HCT116 (cell line): ENCODE measurements at regions not wholly inside any gene's neighbourhood (a gene's known extent, or its start where the extent isn't known, plus 50 kb on each side); places are given as distances from the start of the nearest gene placed in this dataset.

ENCODE experiments used
- ATAC-seq: fragments of 200-7000 bp; cut with Tn5 transposase; 2 replicates; pipeline ENCODE4 v1.9.1; 2020; ENCODE audit warnings: mild to moderate bottlenecking, moderate library complexity
- BruUV-seq: library from RNA; stranded (reverse); fragments of 400-500 nt; replicated peaks from 2 replicates; lab custom pipeline; 2021; lab: Mats Ljungman, UMichigan
- CTCF ChIA-PET: fragments of 300-600 bp; sonication (Branson Sonifier 250); formaldehyde crosslinking; loops from one replicate; lab custom pipeline; 2021; ENCODE audit warnings: antibody characterized with exemption; lab: Charles Lee
- POLR2A ChIA-PET: fragments of 300-600, 350-600 bp; sonication (Branson Sonifier 250); formaldehyde crosslinking; loops from one replicate; lab custom pipeline; 2021; ENCODE audit warnings: antibody characterized with exemption; lab: Charles Lee
- RAD21 ChIA-PET, 2 experiments: fragments of 300-600 bp; sonication (Branson Sonifier 250); formaldehyde crosslinking; loops; one replicate each; lab custom pipeline; 2023; ENCODE audit warnings: low total read pairs in 2 of 2; ENCODE audit not compliant: uncharacterized antibody in 2 of 2, unreplicated experiment in 2 of 2, low non-redundant PET in 1 of 2; lab: Charles Lee
- DNase-seq: peaks from one replicate; pipeline ENCODE4 v3.0.0-alpha.2; 2010; ENCODE audit warnings: low read depth, low spot score
- H2AFZ ChIP-seq: fragments of 200-600 bp; shearing (Covaris generic), sonication (generic); 2 replicates; pipeline ENCODE4 v1.6.1; 2017; ENCODE audit warnings: low read depth, mixed run types, mixed read lengths, antibody characterized with exemption, low read length; ENCODE audit not compliant: poor library complexity, severe bottlenecking
- H3K27ac ChIP-seq: 2 replicates; pipeline ENCODE4 v1.5.1; 2012; ENCODE audit warnings: low read depth, low read length
- H3K27me3 ChIP-seq: fragments of 200-600 bp; sonication (generic); 2 replicates; pipeline ENCODE4 v1.6.1; 2016; ENCODE audit warnings: mixed run types, low read length, mixed read lengths; ENCODE audit not compliant: insufficient read depth
- H3K36me3 ChIP-seq, 2 experiments: fragments of 200-500 bp in 1 of 2; fragments of 200-600 bp in 1 of 2; sonication (Bioruptor generic) in 1 of 2; sonication (generic) in 1 of 2; 2 replicates each; pipeline versions ENCODE4 v1.5.1 to v1.6.1; 2014 to 2016; ENCODE audit warnings: low read length in 2 of 2, inconsistent platforms in 1 of 2, mixed read lengths in 1 of 2, mixed run types in 1 of 2; ENCODE audit not compliant: insufficient read depth in 2 of 2, control insufficient read depth in 1 of 2
- H3K4me1 ChIP-seq, 2 experiments: fragments of 200-600 bp in 1 of 2; sonication (generic) in 1 of 2; 2 replicates each; pipeline versions ENCODE4 v1.5.1 to v1.6.1; 2012 to 2017; ENCODE audit warnings: low read length in 2 of 2, inconsistent platforms in 1 of 2, mild to moderate bottlenecking in 1 of 2, mixed read lengths in 1 of 2, mixed run types in 1 of 2, moderate library complexity in 1 of 2; ENCODE audit not compliant: insufficient read depth in 2 of 2, control insufficient read depth in 1 of 2
- H3K4me2 ChIP-seq: fragments of 200-600 bp; sonication (generic); 2 replicates; pipeline ENCODE4 v1.6.1; 2017; ENCODE audit warnings: mixed run types, low read length, mixed read lengths
- H3K4me3 ChIP-seq, 2 experiments: fragments of 200-600 bp in 1 of 2; sonication (generic) in 1 of 2; replicated peaks in 1 of 2; 2 replicates each; pipeline ENCODE4 v1.5.1; 2011 to 2016; ENCODE audit warnings: low read length in 2 of 2, control low read depth in 1 of 2, low read depth in 1 of 2, mild to moderate bottlenecking in 1 of 2, mixed read lengths in 1 of 2, mixed run types in 1 of 2
- H3K79me2 ChIP-seq: fragments of 200-600 bp; sonication (generic); 2 replicates; pipeline ENCODE4 v1.6.1; 2017; ENCODE audit warnings: mild to moderate bottlenecking, mixed run types, low read length, moderate library complexity, mixed read lengths; ENCODE audit not compliant: insufficient read depth
- H3K9ac ChIP-seq: fragments of 200-600 bp; sonication (generic); 2 replicates; pipeline ENCODE4 v1.6.1; 2016; ENCODE audit warnings: low read length, mixed read lengths
- H3K9me2 ChIP-seq: fragments of 200-600 bp; sonication (generic), shearing (Covaris generic); 2 replicates; pipeline ENCODE4 v1.6.1; 2017; ENCODE audit warnings: mixed run types, mild to moderate bottlenecking, moderate library complexity; ENCODE audit not compliant: insufficient read depth
- H3K9me3 ChIP-seq, 2 experiments: fragments of 200-500 bp in 1 of 2; fragments of 200-600 bp in 1 of 2; sonication (Bioruptor generic) in 1 of 2; sonication (generic) in 1 of 2; 2 replicates each; pipeline ENCODE4 v1.6.1; 2014 to 2017; ENCODE audit warnings: low read length in 2 of 2, mixed read lengths in 2 of 2, inconsistent platforms in 1 of 2, low read depth in 1 of 2, mild to moderate bottlenecking in 1 of 2, mixed run types in 1 of 2, moderate library complexity in 1 of 2; ENCODE audit not compliant: control insufficient read depth in 1 of 2, insufficient read depth in 1 of 2
- H4K20me1 ChIP-seq: fragments of 200-600 bp; sonication (generic), shearing (Covaris generic); 2 replicates; pipeline ENCODE4 v1.6.1; 2017; ENCODE audit warnings: mixed run types, mild to moderate bottlenecking, moderate library complexity; ENCODE audit not compliant: insufficient read depth
- CBX3 ChIP-seq: IDR thresholded peaks from 2 replicates; pipeline ENCODE4 v1.6.1; 2012; ENCODE audit warnings: low read depth
- EGR1 ChIP-seq: IDR thresholded peaks from 2 replicates; pipeline ENCODE4 v1.6.1; 2012; ENCODE audit warnings: low read depth
- ELF1 ChIP-seq: IDR thresholded peaks from 2 replicates; pipeline ENCODE4 v1.6.1; 2012; ENCODE audit warnings: low read depth, borderline replicate concordance
- EZH2phosphoT487 ChIP-seq: fragments of 200-600 bp; IDR thresholded peaks from 2 replicates; pipeline ENCODE4 v1.6.1; 2018; ENCODE audit warnings: antibody characterized with exemption, borderline replicate concordance
- JUND ChIP-seq: IDR thresholded peaks from 2 replicates; pipeline ENCODE4 v1.6.1; 2012
- POLR2AphosphoS5 ChIP-seq: IDR thresholded peaks from 2 replicates; pipeline ENCODE4 v1.6.1; 2011; ENCODE audit warnings: mild to moderate bottlenecking, low read depth, low read length, moderate library complexity
- RAD21 ChIP-seq: IDR thresholded peaks from 2 replicates; pipeline ENCODE4 v1.6.1; 2012; ENCODE audit warnings: low read depth, mild to moderate bottlenecking
- SIN3A ChIP-seq: IDR thresholded peaks from 2 replicates; pipeline ENCODE4 v1.6.1; 2012; ENCODE audit warnings: low read depth
- SRF ChIP-seq: IDR thresholded peaks from 2 replicates; pipeline ENCODE4 v1.6.1; 2012; ENCODE audit warnings: low read depth
- YY1 ChIP-seq: IDR thresholded peaks from 2 replicates; pipeline ENCODE4 v1.6.1; 2011; ENCODE audit warnings: low read length, low read depth, moderate library complexity, mild to moderate bottlenecking; ENCODE audit not compliant: insufficient replicate concordance; ENCODE audit errors: extremely low read depth
- ZFX ChIP-seq: fragments of 450-650 bp; IDR thresholded peaks from 2 replicates; pipeline ENCODE4 v1.6.1; 2017
- ZNF274 ChIP-seq: fragments of 200-500 bp; sonication (Bioruptor generic); IDR thresholded peaks from 2 replicates; pipeline ENCODE4 v1.6.1; 2014; ENCODE audit warnings: mild to moderate bottlenecking, low read depth, low read length, inconsistent platforms
- intact Hi-C: fragments of 100-400 bp; cut with micrococcal nuclease; formaldehyde crosslinking; loops from 2 replicates; pipeline ENCODE4 v1.10.0; 2022
- TF ChIP-seq, protein P1 (sequence below): IDR thresholded peaks from 2 replicates; pipeline ENCODE4 v1.6.1; 2012
- TF ChIP-seq, protein P2 (sequence below), 3 experiments: fragments of 200-600 bp in 1 of 3; sonication (generic) in 1 of 3; IDR thresholded peaks in 2 of 3; conservative IDR thresholded peaks in 1 of 3; 2 replicates each; pipeline ENCODE4 v1.5.1; 2012 to 2017; ENCODE audit warnings: low read depth in 2 of 3, low read length in 2 of 3, antibody characterized with exemption in 1 of 3, borderline replicate concordance in 1 of 3, control low read depth in 1 of 3, mild to moderate bottlenecking in 1 of 3, mixed read lengths in 1 of 3, mixed run types in 1 of 3, moderate library complexity in 1 of 3; ENCODE audit not compliant: insufficient read depth in 1 of 3

DNA sequence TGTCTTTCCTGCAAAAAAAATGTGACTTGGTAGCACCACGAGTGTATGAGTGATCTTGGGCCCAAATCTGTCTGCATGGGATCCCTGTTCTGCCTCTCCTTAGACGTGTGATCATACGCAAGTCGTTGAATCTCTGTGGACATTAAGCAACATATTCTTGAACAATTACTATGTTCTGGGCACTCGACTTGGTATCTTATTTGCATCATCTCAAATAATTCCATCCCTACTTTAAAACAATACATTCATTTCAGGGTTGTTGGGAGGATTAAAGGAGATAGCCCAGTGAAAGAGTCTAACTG, 145.4 kb upstream of the CPEB2 start:
- BruUV-seq, result no TSS peak
- Histone ChIP-seq H3K4me1 (peaks cover 16 to 30% of the 10 kb centered on the region in 2 experiments), H4K20me1 (no peaks in the 10 kb centered on the region), H3K27ac (no peak overlapping the region), H3K27me3 (no peaks in the 10 kb centered on the region), H3K9me3 (no peaks in the 10 kb centered on the region), H3K9ac (no peak overlapping the region; the same call in 1 of the 2 replicates), H3K79me2 (no peaks in the 10 kb centered on the region), H3K4me2 (peak overlapping the region; percentile 76), H3K4me3 (no peak overlapping the region), H3K9me2 (no peaks in the 10 kb centered on the region), H3K36me3 (no peaks in the 10 kb centered on the region), H2AFZ (peak overlapping the region; percentile 86)
- DNase-seq (no peak), ATAC-seq (no peak)
- TF ChIP-seq CBX3, result no peak
- TF ChIP-seq RAD21, result no peak
- no peak for TF ChIP-seq ELF1
- TF ChIP-seq ZFX, result no peak
- TF ChIP-seq ZNF274, result no peak
- no peak for TF ChIP-seq JUND
- TF ChIP-seq EGR1, result no peak
- TF ChIP-seq YY1, result no peak
- no peak for TF ChIP-seq POLR2AphosphoS5
- no peak for TF ChIP-seq SIN3A
- TF ChIP-seq, protein P1, sequence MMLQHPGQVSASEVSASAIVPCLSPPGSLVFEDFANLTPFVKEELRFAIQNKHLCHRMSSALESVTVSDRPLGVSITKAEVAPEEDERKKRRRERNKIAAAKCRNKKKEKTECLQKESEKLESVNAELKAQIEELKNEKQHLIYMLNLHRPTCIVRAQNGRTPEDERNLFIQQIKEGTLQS, result no peak
- no peak for TF ChIP-seq EZH2phosphoT487
- TF ChIP-seq, protein P2, sequence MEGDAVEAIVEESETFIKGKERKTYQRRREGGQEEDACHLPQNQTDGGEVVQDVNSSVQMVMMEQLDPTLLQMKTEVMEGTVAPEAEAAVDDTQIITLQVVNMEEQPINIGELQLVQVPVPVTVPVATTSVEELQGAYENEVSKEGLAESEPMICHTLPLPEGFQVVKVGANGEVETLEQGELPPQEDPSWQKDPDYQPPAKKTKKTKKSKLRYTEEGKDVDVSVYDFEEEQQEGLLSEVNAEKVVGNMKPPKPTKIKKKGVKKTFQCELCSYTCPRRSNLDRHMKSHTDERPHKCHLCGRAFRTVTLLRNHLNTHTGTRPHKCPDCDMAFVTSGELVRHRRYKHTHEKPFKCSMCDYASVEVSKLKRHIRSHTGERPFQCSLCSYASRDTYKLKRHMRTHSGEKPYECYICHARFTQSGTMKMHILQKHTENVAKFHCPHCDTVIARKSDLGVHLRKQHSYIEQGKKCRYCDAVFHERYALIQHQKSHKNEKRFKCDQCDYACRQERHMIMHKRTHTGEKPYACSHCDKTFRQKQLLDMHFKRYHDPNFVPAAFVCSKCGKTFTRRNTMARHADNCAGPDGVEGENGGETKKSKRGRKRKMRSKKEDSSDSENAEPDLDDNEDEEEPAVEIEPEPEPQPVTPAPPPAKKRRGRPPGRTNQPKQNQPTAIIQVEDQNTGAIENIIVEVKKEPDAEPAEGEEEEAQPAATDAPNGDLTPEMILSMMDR (IDR thresholded peaks at IDR 0.05 in 2 of 3, conservative IDR thresholded peaks at IDR 0.05 in 1 of 3; ENCODE audit: borderline replicate concordance in 1 of 3, insufficient read depth in 1 of 3, low read depth in 2 of 3, low read length in 2 of 3), result no peak
- no peak for TF ChIP-seq SRF
- intact Hi-C loops, result loop anchor here (5.0 kb wide), 1 partner anchor 145 kb away; the partner anchor contains the start of gene CPEB2
- RAD21 ChIA-PET, result no interaction called here
- POLR2A ChIA-PET, result no interaction called here
- CTCF ChIA-PET, result no interaction called here
